ENCODE measurements at regions not wholly inside any gene's neighbourhood (a gene's known extent, or its start where the extent isn't known, plus 50 kb on each side); places are given as distances from the start of the nearest gene placed in this dataset.

- Histone ChIP-seq H4K20me1 (ENCODE audit: control insufficient read depth, extremely low read depth, insufficient read depth, low read length) (no peaks in the 10 kb centered on the region), H3K4me1 (ENCODE audit: control insufficient read depth, extremely low read depth, insufficient read depth, low read length) (no peaks in the 10 kb centered on the region), H3K27ac (ENCODE audit: insufficient read depth, low read length) (no peak overlapping the region), H3K9ac (ENCODE audit: insufficient read depth, low read length) (no peak overlapping the region), H3K9me3 (ENCODE audit: control insufficient read depth, insufficient read depth, low read depth, low read length) (no peaks in the 10 kb centered on the region), H3K4me2 (ENCODE audit: extremely low read depth, insufficient read depth, low read length) (no peak overlapping the region), H3K4me3 (replicated peaks in 1 of 4; ENCODE audit: control extremely low read depth in 1 of 4, insufficient read depth in 1 of 4, low read depth in 3 of 4, low read length in 4 of 4) (no peak overlapping the region), H3K36me3 (ENCODE audit: control insufficient read depth, insufficient read depth, low read length) (no peaks in the 10 kb centered on the region), H2AFZ (ENCODE audit: low read length) (no peak overlapping the region), H3K27me3 (ENCODE audit: control insufficient read depth, insufficient read depth, low read length) (no peaks in the 10 kb centered on the region), H3K79me2 (ENCODE audit: control insufficient read depth, insufficient read depth, low read length) (no peaks in the 10 kb centered on the region)
- no peak for TF ChIP-seq EZH2 (IDR thresholded peaks at IDR 0.05; ENCODE audit: low read length, missing control alignments)
- TF ChIP-seq, protein P1, sequence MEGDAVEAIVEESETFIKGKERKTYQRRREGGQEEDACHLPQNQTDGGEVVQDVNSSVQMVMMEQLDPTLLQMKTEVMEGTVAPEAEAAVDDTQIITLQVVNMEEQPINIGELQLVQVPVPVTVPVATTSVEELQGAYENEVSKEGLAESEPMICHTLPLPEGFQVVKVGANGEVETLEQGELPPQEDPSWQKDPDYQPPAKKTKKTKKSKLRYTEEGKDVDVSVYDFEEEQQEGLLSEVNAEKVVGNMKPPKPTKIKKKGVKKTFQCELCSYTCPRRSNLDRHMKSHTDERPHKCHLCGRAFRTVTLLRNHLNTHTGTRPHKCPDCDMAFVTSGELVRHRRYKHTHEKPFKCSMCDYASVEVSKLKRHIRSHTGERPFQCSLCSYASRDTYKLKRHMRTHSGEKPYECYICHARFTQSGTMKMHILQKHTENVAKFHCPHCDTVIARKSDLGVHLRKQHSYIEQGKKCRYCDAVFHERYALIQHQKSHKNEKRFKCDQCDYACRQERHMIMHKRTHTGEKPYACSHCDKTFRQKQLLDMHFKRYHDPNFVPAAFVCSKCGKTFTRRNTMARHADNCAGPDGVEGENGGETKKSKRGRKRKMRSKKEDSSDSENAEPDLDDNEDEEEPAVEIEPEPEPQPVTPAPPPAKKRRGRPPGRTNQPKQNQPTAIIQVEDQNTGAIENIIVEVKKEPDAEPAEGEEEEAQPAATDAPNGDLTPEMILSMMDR (conservative IDR thresholded peaks at IDR 0.05 in 1 of 2, IDR thresholded peaks at IDR 0.05 in 1 of 2; ENCODE audit: low read depth in 1 of 2, low read length in 2 of 2) = no peak
- DNase-seq (ENCODE audit: low read depth in 2 of 2) = no peak
Measured at GRCh38 chr2:156679820-156680219, 243.6 kb downstream of the GPD2 start.

GRCh38 chr2:156680266-156680665, 244.1 kb downstream of the GPD2 start:
- Histone ChIP-seq H4K20me1 (ENCODE audit: control insufficient read depth, extremely low read depth, insufficient read depth, low read length) (no peaks in the 10 kb centered on the region), H2AFZ (ENCODE audit: low read length) (no peak overlapping the region), H3K4me1 (ENCODE audit: control insufficient read depth, extremely low read depth, insufficient read depth, low read length) (no peaks in the 10 kb centered on the region), H3K36me3 (ENCODE audit: control insufficient read depth, insufficient read depth, low read length) (no peaks in the 10 kb centered on the region), H3K27me3 (ENCODE audit: control insufficient read depth, insufficient read depth, low read length) (no peaks in the 10 kb centered on the region), H3K4me2 (ENCODE audit: extremely low read depth, insufficient read depth, low read length) (no peak overlapping the region), H3K27ac (ENCODE audit: insufficient read depth, low read length) (no peak overlapping the region), H3K79me2 (ENCODE audit: control insufficient read depth, insufficient read depth, low read length) (no peaks in the 10 kb centered on the region), H3K9me3 (ENCODE audit: control insufficient read depth, insufficient read depth, low read depth, low read length) (no peaks in the 10 kb centered on the region), H3K9ac (ENCODE audit: insufficient read depth, low read length) (no peak overlapping the region), H3K4me3 (replicated peaks in 1 of 4; ENCODE audit: control extremely low read depth in 1 of 4, insufficient read depth in 1 of 4, low read depth in 3 of 4, low read length in 4 of 4) (no peak overlapping the region)
- TF ChIP-seq EZH2 (IDR thresholded peaks at IDR 0.05; ENCODE audit: low read length, missing control alignments) = no peak
- TF ChIP-seq, protein P1 (conservative IDR thresholded peaks at IDR 0.05 in 1 of 2, IDR thresholded peaks at IDR 0.05 in 1 of 2; ENCODE audit: low read depth in 1 of 2, low read length in 2 of 2) = no peak
- no peak for DNase-seq (ENCODE audit: low read depth in 2 of 2)

- DNase-seq (ENCODE audit: low read depth in 2 of 2) = no peak
- Histone ChIP-seq H4K20me1 (ENCODE audit: control insufficient read depth, extremely low read depth, insufficient read depth, low read length) (no peaks in the 10 kb centered on the region), H3K27me3 (ENCODE audit: control insufficient read depth, insufficient read depth, low read length) (no peaks in the 10 kb centered on the region), H3K36me3 (ENCODE audit: control insufficient read depth, insufficient read depth, low read length) (no peaks in the 10 kb centered on the region), H3K79me2 (ENCODE audit: control insufficient read depth, insufficient read depth, low read length) (no peaks in the 10 kb centered on the region), H2AFZ (ENCODE audit: low read length) (no peak overlapping the region), H3K4me1 (ENCODE audit: control insufficient read depth, extremely low read depth, insufficient read depth, low read length) (no peaks in the 10 kb centered on the region), H3K9ac (ENCODE audit: insufficient read depth, low read length) (no peak overlapping the region), H3K9me3 (ENCODE audit: control insufficient read depth, insufficient read depth, low read depth, low read length) (no peaks in the 10 kb centered on the region), H3K4me2 (ENCODE audit: extremely low read depth, insufficient read depth, low read length) (no peak overlapping the region), H3K4me3 (replicated peaks in 1 of 4; ENCODE audit: control extremely low read depth in 1 of 4, insufficient read depth in 1 of 4, low read depth in 3 of 4, low read length in 4 of 4) (no peak overlapping the region), H3K27ac (ENCODE audit: insufficient read depth, low read length) (no peak overlapping the region)
- no peak for TF ChIP-seq EZH2 (IDR thresholded peaks at IDR 0.05; ENCODE audit: low read length, missing control alignments)
- TF ChIP-seq, protein P1 (conservative IDR thresholded peaks at IDR 0.05 in 1 of 2, IDR thresholded peaks at IDR 0.05 in 1 of 2; ENCODE audit: low read depth in 1 of 2, low read length in 2 of 2) = no peak
Measured at GRCh38 chr2:156687126-156687525, 250.9 kb downstream of the GPD2 start.

All from fibroblast of lung (primary cell).